ENCODE measurements at regions not wholly inside any gene's neighbourhood (a gene's known extent, or its start where the extent isn't known, plus 50 kb on each side); places are given as distances from the start of the nearest gene placed in this dataset.
"Not testable (repeated sequence)": the region's sequence is repeated elsewhere in the genome, so short reads cannot be mapped to it uniquely, and the experiment has no call there.

- DNase-seq (ENCODE audit: low read depth), result no peak
Observed at GRCh38 chr10:29797616-29798015, 162.8 kb upstream of the SVIL start.

GRCh38 chr10:29795850-29796249, 161.1 kb upstream of the SVIL start:
- DNase-seq (ENCODE audit: low read depth), result no peak

- no peak for DNase-seq (ENCODE audit: low read depth)
Observed at GRCh38 chr10:29794776-29795611, 160.2 kb upstream of the SVIL start.

- no peak for DNase-seq (ENCODE audit: low read depth)
Observed at GRCh38 chr10:29791773-29792172, 157.0 kb upstream of the SVIL start.

GRCh38 chr10:29790207-29790606, 155.4 kb upstream of the SVIL start:
- DNase-seq (ENCODE audit: low read depth), result no peak

- no peak for DNase-seq (ENCODE audit: low read depth)
Observed at GRCh38 chr10:29788113-29788512, 153.3 kb upstream of the SVIL start.

GRCh38 chr10:29785701-29786100, 150.9 kb upstream of the SVIL start:
- no peak for DNase-seq (ENCODE audit: low read depth)

GRCh38 chr10:29784175-29784773, 149.5 kb upstream of the SVIL start:
- peak; percentile 87 for DNase-seq (ENCODE audit: low read depth)

- no peak for DNase-seq (ENCODE audit: low read depth)
Observed at GRCh38 chr10:29783201-29783947, 148.6 kb upstream of the SVIL start.

GRCh38 chr10:29780639-29781038, 145.9 kb upstream of the SVIL start:
- no peak for DNase-seq (ENCODE audit: low read depth)

GRCh38 chr10:29780096-29780495, 145.3 kb upstream of the SVIL start:
- DNase-seq (ENCODE audit: low read depth), result no peak

GRCh38 chr10:29776246-29776645, 141.5 kb upstream of the SVIL start:
- no peak for DNase-seq (ENCODE audit: low read depth)

- DNase-seq (ENCODE audit: low read depth), result no peak
Observed at GRCh38 chr10:29774475-29774874, 139.7 kb upstream of the SVIL start.

GRCh38 chr10:29773675-29774091, 138.9 kb upstream of the SVIL start:
- no peak for DNase-seq (ENCODE audit: low read depth)

GRCh38 chr10:29772403-29772802, 137.6 kb upstream of the SVIL start:
- DNase-seq (ENCODE audit: low read depth), result no peak

GRCh38 chr10:29771376-29771775, 136.6 kb upstream of the SVIL start:
- DNase-seq (ENCODE audit: low read depth), result no peak

GRCh38 chr10:29769277-29769676, 134.5 kb upstream of the SVIL start:
- DNase-seq (ENCODE audit: low read depth), result not testable (repeated sequence)

- DNase-seq (ENCODE audit: low read depth), result no peak
Observed at GRCh38 chr10:29767968-29768367, 133.2 kb upstream of the SVIL start.

- no peak for DNase-seq (ENCODE audit: low read depth)
Observed at GRCh38 chr10:29766753-29767152, 132.0 kb upstream of the SVIL start.

GRCh38 chr10:29765330-29765729, 130.6 kb upstream of the SVIL start:
- DNase-seq (ENCODE audit: low read depth), result no peak

GRCh38 chr10:29763396-29763795, 128.6 kb upstream of the SVIL start:
- DNase-seq (ENCODE audit: low read depth), result no peak

GRCh38 chr10:29761916-29762315, 127.1 kb upstream of the SVIL start:
- no peak for DNase-seq (ENCODE audit: low read depth)

Data from myocyte (in vitro differentiated cells).